T-helper 1 cell treated with Interleukin-12 subunit alpha and Interleukin-12 subunit beta and Interleukin-4 antibody, amounts not matched to agents 30 μg/mL and 1 μg/mL, for 36 hours (primary cell): ENCODE measurements at regions not wholly inside any gene's neighbourhood (a gene's known extent, or its start where the extent isn't known, plus 50 kb on each side); places are given as distances from the start of the nearest gene placed in this dataset.
A peak's percentile ranks its signal among the peaks of the same experiment; 100 is the strongest.

Experiments used
- H3K27ac Mint-ChIP-seq: one replicate; pipeline ENCODE4 v1.8.0; 2021; ENCODE audit warnings: mild to moderate bottlenecking, mixed read lengths
- H3K27me3 Mint-ChIP-seq: one replicate; pipeline ENCODE4 v1.8.0; 2021; ENCODE audit warnings: low read depth, mixed read lengths
- H3K36me3 Mint-ChIP-seq: one replicate; pipeline ENCODE4 v1.8.0; 2021; ENCODE audit warnings: low read depth, mixed read lengths
- H3K4me1 Mint-ChIP-seq: one replicate; pipeline ENCODE4 v1.8.0; 2021; ENCODE audit warnings: low read depth, mixed read lengths
- H3K4me3 Mint-ChIP-seq: one replicate; pipeline ENCODE4 v1.8.0; 2021; ENCODE audit warnings: mild to moderate bottlenecking, moderate library complexity, mixed read lengths
- H3K9me3 Mint-ChIP-seq: one replicate; pipeline ENCODE4 v1.8.0; 2021; ENCODE audit warnings: mixed read lengths

DNA sequence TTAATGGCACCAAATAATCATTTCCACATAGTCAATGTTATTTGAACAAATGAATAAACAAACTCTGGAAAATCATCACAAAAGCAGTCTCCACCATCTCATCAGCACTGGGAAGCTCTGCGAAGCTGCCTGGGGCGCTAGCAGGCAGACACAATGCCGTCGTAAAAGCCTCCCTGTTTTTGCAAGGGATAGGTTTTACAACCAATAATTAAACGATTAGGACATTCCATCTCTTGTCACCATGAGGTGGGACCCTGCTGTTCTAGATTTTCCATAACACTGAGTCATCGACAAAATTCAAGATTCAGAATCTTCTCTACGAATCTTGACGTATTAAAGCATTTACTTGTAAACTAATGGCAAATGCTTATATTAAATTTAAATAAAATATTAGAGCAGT is 172.8 kb upstream of the AKR1E2 start:
- Mint-ChIP-seq H3K36me3 (no peaks in the 10 kb centered on the region), H3K27me3 (peaks cover 10% of the 10 kb centered on the region), H3K4me1 (peaks cover 20% of the 10 kb centered on the region), H3K27ac (no peak overlapping the region), H3K9me3 (no peaks in the 10 kb centered on the region), H3K4me3 (no peak overlapping the region)

DNA sequence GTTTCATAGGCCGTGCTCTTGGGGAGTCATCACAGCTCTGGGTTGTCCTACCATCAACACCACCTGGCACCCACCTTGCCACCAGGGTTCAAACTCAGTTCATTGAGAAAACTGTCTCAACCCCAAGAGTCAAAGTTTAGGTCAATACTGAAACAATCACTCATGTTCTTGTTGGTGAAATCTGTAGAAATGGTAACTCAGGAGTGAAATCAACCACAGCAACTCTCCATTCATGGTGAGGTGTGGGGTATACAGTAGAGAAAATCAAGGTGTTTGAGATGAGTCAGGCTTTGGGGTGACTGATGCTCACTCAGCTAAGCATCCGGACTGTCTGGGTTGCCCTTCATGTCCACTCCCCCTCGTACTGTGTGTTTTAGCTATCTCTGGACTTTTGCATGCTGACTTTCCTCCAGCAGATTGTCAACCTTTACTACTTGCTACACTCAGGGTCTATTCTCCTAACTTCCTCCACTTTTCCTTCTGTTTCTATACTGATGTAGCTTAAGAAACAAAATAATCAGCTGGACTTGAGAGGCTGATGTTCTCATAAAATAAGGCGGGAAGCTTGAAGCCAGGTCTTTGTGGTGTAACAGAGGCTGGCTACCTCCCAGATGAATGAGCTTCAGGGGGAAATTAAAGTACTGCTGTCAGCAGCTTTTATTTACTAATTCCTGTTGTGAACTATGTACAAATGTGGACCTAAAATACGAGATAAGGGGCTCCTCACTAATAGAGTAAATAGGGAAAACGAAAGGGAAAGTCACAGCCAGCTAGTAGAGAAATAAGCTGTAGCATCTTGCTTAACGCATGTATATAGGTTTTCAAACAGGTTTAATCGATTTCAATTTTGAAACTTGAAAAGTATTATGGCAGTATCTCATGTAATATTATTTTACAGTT is 173.6 kb upstream of the AKR1E2 start:
- Mint-ChIP-seq H3K4me3 (peak overlapping the region; percentile 22), H3K4me1 (peaks cover 23% of the 10 kb centered on the region), H3K9me3 (no peaks in the 10 kb centered on the region), H3K36me3 (no peaks in the 10 kb centered on the region), H3K27me3 (peaks cover 10% of the 10 kb centered on the region), H3K27ac (peak overlapping the region; percentile 26)

DNA sequence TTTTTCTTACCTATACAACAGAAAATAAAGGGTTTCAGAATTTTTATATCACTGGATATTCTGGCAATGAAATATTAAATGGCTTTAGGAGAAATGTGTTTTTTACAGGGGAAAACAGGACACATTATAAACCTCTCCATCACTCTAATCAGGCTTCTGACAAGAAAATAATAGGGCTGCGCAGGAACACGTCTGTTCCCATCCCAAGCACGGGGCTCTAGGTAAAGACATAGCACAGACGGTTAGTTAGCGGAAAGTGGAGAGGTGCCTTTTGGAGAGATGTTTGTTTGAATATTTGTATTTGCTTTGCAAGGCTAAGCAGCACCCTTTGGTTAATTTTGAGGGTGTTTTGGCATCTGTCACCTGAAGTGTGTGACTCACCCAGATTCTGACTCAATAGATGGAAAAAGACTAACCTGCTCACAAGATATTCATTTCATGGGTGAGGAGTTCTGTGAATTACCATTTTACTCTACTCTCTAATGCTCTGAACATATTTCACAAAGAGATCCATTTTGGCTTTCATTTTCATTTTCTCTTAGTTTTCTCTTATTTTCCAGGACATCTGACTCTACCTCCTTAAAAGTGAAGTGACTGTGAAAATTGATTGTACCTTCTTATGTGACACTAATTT is 174.5 kb upstream of the AKR1E2 start:
- H3K4me1 Mint-ChIP-seq, result peaks cover 24% of the 10 kb centered on the region
- H3K9me3 Mint-ChIP-seq, result no peaks in the 10 kb centered on the region
- H3K27me3 Mint-ChIP-seq, result peaks cover 13% of the 10 kb centered on the region
- H3K36me3 Mint-ChIP-seq, result no peaks in the 10 kb centered on the region
- H3K27ac Mint-ChIP-seq, result peak overlapping the region; percentile 26
- H3K4me3 Mint-ChIP-seq, result peak overlapping the region; percentile 22

GRCh38 chr10:4650582-4650981 is 175.4 kb upstream of the AKR1E2 start:
- Mint-ChIP-seq H3K36me3 (no peaks in the 10 kb centered on the region), H3K9me3 (no peaks in the 10 kb centered on the region), H3K27me3 (peaks cover 14% of the 10 kb centered on the region), H3K4me3 (no peak overlapping the region), H3K4me1 (peaks cover 24% of the 10 kb centered on the region), H3K27ac (no peak overlapping the region)

DNA sequence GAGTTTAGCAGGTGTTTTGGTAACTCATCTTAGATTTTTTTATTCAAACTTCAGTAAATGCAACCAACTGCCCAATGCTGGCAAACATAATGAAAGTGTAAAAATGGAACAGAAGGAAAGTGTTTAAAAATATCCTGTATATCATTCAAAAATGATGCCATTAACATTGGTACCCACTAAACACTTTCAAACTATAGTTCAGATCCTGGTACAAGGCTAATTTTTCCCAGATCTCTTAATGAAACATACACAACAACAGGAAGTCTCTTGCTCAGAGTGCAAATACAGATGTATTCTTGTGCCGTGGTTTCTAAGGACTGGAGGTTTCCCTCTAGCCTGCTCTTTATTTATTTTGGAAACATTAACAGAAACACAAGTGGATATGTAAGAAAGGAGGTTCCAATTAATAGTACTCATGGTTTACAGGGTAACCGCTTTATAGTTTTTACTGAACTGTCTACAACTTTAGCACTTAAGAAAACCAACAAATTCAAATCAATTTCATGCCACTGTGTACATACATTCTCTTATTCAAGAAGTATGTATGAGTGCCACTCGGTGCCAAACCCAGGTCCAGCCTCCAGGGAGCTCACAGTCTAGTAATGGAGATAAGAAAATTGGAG is 176.0 kb upstream of the AKR1E2 start:
- H3K27ac Mint-ChIP-seq, result no peak overlapping the region
- no peak overlapping the region for H3K4me3 Mint-ChIP-seq
- H3K36me3 Mint-ChIP-seq, result no peaks in the 10 kb centered on the region
- peaks cover 9% of the 10 kb centered on the region for H3K27me3 Mint-ChIP-seq
- H3K4me1 Mint-ChIP-seq, result peaks cover 24% of the 10 kb centered on the region
- H3K9me3 Mint-ChIP-seq, result no peaks in the 10 kb centered on the region

DNA sequence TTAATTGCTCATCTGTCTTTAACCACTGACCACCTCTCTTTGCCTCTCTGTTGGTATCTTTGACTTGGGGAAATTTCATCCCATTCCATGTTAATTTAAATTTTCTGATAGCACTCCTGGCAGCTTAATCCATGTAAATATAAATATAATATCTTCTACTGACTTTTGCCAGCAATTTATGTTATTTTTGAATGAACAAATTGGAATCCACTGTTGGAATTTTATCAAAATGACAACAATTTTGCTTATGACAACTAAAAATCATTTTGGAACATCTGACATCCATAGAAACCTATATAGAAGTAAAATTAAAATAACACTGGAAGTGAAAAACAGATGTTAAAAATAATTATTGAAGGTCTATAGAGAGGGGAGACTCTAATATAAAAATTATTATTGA is 176.5 kb upstream of the AKR1E2 start:
- Mint-ChIP-seq H3K27me3 (peaks cover 6% of the 10 kb centered on the region), H3K36me3 (no peaks in the 10 kb centered on the region), H3K9me3 (no peaks in the 10 kb centered on the region), H3K4me1 (peaks cover 24% of the 10 kb centered on the region), H3K27ac (no peak overlapping the region), H3K4me3 (no peak overlapping the region)

DNA sequence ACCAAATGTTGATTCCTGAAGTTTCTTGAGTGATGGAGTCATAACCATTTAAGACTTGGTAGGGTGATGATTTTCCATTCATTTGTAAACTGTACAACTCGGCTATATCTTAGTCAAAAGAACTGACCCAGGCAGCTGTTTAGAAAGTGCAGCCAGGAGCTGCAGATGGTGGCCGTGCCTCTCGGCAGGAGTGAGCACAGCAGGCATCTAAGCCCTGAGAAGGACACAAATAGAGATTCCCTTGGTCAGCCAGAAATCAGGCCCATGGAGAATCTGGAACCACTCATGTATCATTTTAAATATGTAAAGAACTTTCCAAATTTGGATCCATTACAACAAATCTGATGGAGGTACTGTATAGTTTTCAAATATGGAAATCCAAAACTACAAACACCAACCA is 177.0 kb upstream of the AKR1E2 start:
- H3K4me3 Mint-ChIP-seq, result no peak overlapping the region
- no peaks in the 10 kb centered on the region for H3K36me3 Mint-ChIP-seq
- no peak overlapping the region for H3K27ac Mint-ChIP-seq
- no peaks in the 10 kb centered on the region for H3K9me3 Mint-ChIP-seq
- H3K4me1 Mint-ChIP-seq, result peaks cover 24% of the 10 kb centered on the region
- H3K27me3 Mint-ChIP-seq, result peaks cover 4% of the 10 kb centered on the region

DNA sequence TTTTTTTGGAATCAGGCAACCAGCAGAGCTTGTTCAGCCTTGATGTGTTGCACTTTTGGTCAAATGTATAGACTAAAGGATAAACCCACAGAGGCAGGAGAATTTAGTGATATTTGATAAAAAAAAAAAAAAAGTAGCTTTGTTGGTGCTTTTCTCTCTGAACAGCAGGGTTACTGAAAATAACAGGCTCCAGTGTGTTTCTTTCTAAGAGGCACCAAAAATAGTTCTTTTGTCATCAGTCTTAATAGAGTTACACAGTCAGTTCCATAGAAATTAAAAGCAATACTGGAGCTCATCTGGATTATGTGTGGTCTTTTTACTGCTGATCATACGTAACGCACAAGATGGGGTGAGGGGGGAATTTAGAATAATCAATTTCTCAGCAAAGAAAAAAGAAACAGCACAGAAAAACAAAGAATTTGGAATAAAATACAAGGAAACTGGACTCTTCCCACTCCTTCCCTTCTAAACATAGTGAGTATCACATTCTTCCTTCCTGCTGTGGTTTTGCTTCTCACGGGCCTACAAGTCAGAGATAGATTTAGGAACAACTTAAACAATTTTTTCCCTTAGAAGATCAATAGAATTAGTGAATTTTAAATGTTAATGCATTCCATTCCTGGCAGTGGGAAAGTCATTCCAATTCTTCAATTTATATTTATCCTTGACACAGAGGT is 178.8 kb upstream of the AKR1E2 start:
- H3K36me3 Mint-ChIP-seq, result no peaks in the 10 kb centered on the region
- H3K4me1 Mint-ChIP-seq, result peaks cover 20% of the 10 kb centered on the region
- H3K9me3 Mint-ChIP-seq, result no peaks in the 10 kb centered on the region
- no peak overlapping the region for H3K27ac Mint-ChIP-seq
- peaks cover 4% of the 10 kb centered on the region for H3K27me3 Mint-ChIP-seq
- H3K4me3 Mint-ChIP-seq, result no peak overlapping the region

- Mint-ChIP-seq H3K4me3 (no peak overlapping the region), H3K4me1 (peaks cover 13% of the 10 kb centered on the region), H3K36me3 (no peaks in the 10 kb centered on the region), H3K9me3 (no peaks in the 10 kb centered on the region), H3K27ac (no peak overlapping the region), H3K27me3 (peaks cover 4% of the 10 kb centered on the region)
Observed at GRCh38 chr10:4646547-4646946, 179.5 kb upstream of the AKR1E2 start.

DNA sequence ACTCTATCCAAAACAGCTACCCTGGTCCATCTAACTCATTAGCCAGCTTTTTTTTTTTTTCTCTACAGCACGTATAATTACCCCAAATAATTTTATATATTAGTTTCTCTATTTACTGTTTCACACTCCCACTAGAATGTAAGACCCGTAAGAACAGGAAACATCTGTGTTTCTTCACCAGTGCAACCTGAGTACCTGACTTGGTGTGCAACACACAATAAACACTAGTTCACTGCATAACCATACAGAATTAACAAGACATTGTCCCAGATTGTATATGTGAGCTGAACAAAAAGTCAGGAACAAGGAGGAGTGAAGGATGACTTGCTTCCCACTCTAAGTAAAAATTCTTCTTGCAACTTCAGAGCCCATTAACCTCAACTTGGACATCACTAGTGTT is 180.2 kb upstream of the AKR1E2 start:
- Mint-ChIP-seq H3K4me1 (peaks cover 9% of the 10 kb centered on the region), H3K27ac (no peak overlapping the region), H3K9me3 (no peaks in the 10 kb centered on the region), H3K36me3 (no peaks in the 10 kb centered on the region), H3K4me3 (no peak overlapping the region), H3K27me3 (peaks cover 4% of the 10 kb centered on the region)

DNA sequence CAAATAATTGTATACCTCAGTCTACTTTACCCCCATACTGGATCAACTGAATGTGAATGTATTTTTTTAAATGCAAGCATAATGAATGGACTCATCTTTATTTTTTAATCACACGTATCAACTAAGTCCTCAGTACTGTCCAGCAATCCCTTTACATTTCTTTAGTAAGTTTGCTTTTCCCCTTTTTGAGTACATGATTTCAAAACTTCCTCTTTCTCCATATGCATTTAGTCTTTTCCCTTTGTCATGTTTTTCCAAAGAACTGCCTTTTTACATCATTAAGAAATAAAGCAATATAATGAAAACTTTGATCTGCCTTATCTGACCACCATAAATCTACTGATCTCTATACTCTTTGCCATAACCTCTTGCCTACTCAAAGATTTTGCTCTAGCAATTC is 182.5 kb upstream of the AKR1E2 start:
- H3K4me1 Mint-ChIP-seq, result peaks cover 5% of the 10 kb centered on the region

DNA sequence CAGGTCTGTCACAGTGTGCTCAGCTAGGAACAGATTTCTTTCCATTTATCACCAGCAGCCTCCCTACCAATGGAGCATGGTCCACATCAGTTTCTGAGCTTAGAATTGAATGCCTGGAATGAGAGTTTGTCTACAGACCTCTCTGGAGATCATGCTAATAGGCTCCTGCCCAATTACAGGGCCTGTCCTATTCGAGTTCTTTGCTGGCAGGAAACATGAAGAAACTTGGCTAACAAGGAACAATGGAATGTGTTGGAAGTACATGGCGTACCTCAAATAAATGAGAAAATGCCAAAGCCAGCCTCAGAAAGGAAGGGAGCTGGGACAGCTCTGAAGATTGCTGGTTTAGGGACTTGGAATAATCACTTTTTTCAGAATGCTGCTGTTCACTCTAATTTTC is 186.0 kb upstream of the AKR1E2 start:
- H3K9me3 Mint-ChIP-seq, result no peaks in the 10 kb centered on the region
- no peaks in the 10 kb centered on the region for H3K4me1 Mint-ChIP-seq
- H3K4me3 Mint-ChIP-seq, result no peak overlapping the region
- no peak overlapping the region for H3K27ac Mint-ChIP-seq
- no peaks in the 10 kb centered on the region for H3K27me3 Mint-ChIP-seq
- no peaks in the 10 kb centered on the region for H3K36me3 Mint-ChIP-seq

More for the DNA sequence above, 182.5 kb upstream of the AKR1E2 start:
- no peaks in the 10 kb centered on the region for H3K9me3 Mint-ChIP-seq
- peaks cover 4% of the 10 kb centered on the region for H3K27me3 Mint-ChIP-seq
- H3K36me3 Mint-ChIP-seq, result no peaks in the 10 kb centered on the region
- no peak overlapping the region for H3K27ac Mint-ChIP-seq
- H3K4me3 Mint-ChIP-seq, result no peak overlapping the region

- Mint-ChIP-seq H3K27ac (no peak overlapping the region), H3K36me3 (no peaks in the 10 kb centered on the region), H3K4me3 (no peak overlapping the region), H3K27me3 (no peaks in the 10 kb centered on the region), H3K9me3 (no peaks in the 10 kb centered on the region), H3K4me1 (no peaks in the 10 kb centered on the region)
Observed at GRCh38 chr10:4638099-4638498, 187.9 kb upstream of the AKR1E2 start.

DNA sequence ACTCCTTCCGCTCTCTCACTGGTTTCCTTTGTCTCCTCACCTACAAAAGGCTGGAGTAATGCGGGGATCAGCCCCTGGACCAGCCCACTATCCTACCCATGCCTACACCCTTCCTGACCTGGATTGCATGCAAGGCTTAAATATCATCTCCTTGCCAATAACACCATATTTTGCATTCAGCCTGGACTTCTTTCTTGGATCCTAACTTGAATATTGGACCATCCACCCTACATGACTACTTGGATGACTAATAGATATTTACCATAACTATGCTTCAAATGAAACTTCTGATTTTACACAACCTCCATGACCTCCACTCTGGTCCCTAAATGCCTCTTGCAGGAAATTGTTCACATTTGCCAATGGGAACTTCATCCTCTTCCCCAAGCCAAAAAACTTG is 188.3 kb upstream of the AKR1E2 start:
- Mint-ChIP-seq H3K27me3 (no peaks in the 10 kb centered on the region), H3K4me1 (no peaks in the 10 kb centered on the region), H3K36me3 (no peaks in the 10 kb centered on the region), H3K9me3 (no peaks in the 10 kb centered on the region), H3K27ac (no peak overlapping the region), H3K4me3 (no peak overlapping the region)
